ENCODE measurements at regions not wholly inside any gene's neighbourhood (a gene's known extent, or its start where the extent isn't known, plus 50 kb on each side); places are given as distances from the start of the nearest gene placed in this dataset.

DNA sequence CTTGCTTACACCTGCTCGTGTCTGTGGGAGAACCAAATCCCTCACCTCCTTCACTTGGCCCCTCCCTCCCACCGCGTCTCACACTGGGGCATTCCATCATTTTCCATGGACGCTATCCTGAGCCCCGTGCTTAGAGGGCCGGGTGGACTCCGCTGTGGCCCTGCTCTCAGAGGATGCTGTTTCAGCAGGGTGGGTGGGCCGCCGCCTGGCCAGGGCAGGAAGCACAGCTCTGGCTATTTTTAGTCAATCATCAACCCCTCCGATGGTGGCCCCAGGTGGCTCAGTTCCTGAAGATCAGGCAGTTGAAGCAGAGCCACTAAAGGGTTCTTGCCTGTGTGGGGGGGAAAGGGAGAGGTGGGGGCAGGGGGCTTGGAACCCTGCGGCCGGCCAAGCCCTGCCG is 230.3 kb downstream of the ENGASE start:
- no peak for FAIRE-seq
- H3K9me3 ChIP-seq (ENCODE audit: control insufficient read depth in 2 of 3, insufficient read depth in 1 of 3, low read length in 3 of 3): no peaks in the 10 kb centered on the region
- no peak overlapping the region for H3K9ac ChIP-seq (ENCODE audit: low read length in 3 of 3)
- TF ChIP-seq, protein P1, sequence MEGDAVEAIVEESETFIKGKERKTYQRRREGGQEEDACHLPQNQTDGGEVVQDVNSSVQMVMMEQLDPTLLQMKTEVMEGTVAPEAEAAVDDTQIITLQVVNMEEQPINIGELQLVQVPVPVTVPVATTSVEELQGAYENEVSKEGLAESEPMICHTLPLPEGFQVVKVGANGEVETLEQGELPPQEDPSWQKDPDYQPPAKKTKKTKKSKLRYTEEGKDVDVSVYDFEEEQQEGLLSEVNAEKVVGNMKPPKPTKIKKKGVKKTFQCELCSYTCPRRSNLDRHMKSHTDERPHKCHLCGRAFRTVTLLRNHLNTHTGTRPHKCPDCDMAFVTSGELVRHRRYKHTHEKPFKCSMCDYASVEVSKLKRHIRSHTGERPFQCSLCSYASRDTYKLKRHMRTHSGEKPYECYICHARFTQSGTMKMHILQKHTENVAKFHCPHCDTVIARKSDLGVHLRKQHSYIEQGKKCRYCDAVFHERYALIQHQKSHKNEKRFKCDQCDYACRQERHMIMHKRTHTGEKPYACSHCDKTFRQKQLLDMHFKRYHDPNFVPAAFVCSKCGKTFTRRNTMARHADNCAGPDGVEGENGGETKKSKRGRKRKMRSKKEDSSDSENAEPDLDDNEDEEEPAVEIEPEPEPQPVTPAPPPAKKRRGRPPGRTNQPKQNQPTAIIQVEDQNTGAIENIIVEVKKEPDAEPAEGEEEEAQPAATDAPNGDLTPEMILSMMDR (IDR thresholded peaks at IDR 0.05; ENCODE audit: borderline replicate concordance, extremely low read depth, insufficient read depth): no peak
- no peaks in the 10 kb centered on the region for H3K36me3 ChIP-seq (ENCODE audit: control insufficient read depth in 2 of 3, insufficient read depth in 3 of 3, low read length in 3 of 3)
- H3K4me1 ChIP-seq (ENCODE audit: control insufficient read depth in 2 of 3, insufficient read depth in 2 of 3, low read depth in 1 of 3, low read length in 3 of 3): peaks cover 0 to 11% (median 2%) of the 10 kb centered on the region in 3 donors
- H3K27me3 ChIP-seq (ENCODE audit: control insufficient read depth, insufficient read depth, low read length): no peaks in the 10 kb centered on the region
- H3K4me3 ChIP-seq (ENCODE audit: low read length in 3 of 3): no peak overlapping the region
- no peak overlapping the region for H3K27ac ChIP-seq (ENCODE audit: low read depth in 2 of 2, low read length in 2 of 2)
- intact Hi-C loops (cut with DNase I): no loop called here
- DNase-seq: peak in 2 of 5 donors; percentile 40 to 42

DNA sequence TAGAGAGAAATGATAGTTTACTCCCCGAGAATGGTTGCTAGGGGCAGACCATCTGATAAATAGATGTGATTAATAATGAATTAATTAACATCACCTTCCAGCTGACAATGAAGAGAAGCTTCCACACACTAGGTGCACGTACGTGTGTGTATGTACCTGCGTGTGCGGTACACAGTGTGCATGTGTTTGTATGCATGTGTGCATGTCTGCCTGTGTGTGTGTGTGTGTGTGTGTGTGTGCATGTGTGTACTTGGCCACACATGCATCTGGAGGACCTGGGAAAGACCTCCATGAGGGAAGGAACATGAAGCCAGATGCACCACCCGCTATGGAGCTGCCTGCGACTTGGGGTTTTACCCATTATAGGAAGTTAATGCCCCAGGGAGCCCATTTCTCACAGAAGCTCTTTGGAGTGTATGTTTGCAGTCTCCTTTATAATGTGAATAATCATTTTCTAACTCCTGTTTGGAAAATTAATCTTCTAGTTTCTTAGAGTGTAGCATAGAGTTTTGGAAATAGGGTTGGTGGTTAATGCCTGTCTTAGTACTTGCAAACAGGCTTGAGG is 229.1 kb downstream of the ENGASE start:
- Histone ChIP-seq H3K9me3 (ENCODE audit: control insufficient read depth in 2 of 3, insufficient read depth in 1 of 3, low read length in 3 of 3) (no peaks in the 10 kb centered on the region), H3K9ac (ENCODE audit: low read length in 3 of 3) (no peak overlapping the region), H3K4me1 (ENCODE audit: control insufficient read depth in 2 of 3, insufficient read depth in 2 of 3, low read depth in 1 of 3, low read length in 3 of 3) (peaks cover 0 to 11% (median 2%) of the 10 kb centered on the region in 3 donors), H3K36me3 (ENCODE audit: control insufficient read depth in 2 of 3, insufficient read depth in 3 of 3, low read length in 3 of 3) (no peaks in the 10 kb centered on the region), H3K27me3 (ENCODE audit: control insufficient read depth, insufficient read depth, low read length) (peaks cover 4% of the 10 kb centered on the region), H3K4me3 (ENCODE audit: low read length in 3 of 3) (no peak overlapping the region), H3K27ac (ENCODE audit: low read depth in 2 of 2, low read length in 2 of 2) (no peak overlapping the region)
- TF ChIP-seq, protein P1 (IDR thresholded peaks at IDR 0.05; ENCODE audit: borderline replicate concordance, extremely low read depth, insufficient read depth): no peak
- FAIRE-seq: no peak
- intact Hi-C loops (cut with DNase I): no loop called here
- no peak for DNase-seq

DNA sequence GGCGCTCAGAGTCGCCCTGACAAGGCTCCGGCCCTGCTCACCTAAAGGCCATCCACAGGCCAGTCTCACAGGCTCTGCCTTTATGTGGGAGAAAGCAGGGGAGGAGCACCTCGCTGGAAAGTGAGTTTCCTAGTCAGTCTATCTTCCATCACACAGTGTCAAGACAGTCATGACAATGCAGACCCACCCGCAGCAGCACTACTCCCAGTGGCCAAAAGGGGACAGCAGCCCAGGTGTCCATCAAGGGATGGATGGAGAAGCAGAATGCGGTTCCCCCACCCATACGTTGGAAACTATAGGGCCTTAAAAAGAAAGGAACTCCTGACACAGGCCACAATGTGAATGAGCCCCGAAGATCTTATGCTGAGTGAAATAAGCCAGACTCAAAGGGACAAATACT is 226.8 kb downstream of the ENGASE start:
- TF ChIP-seq, protein P1 (IDR thresholded peaks at IDR 0.05; ENCODE audit: borderline replicate concordance, extremely low read depth, insufficient read depth): no peak
- Histone ChIP-seq H3K4me3 (ENCODE audit: low read length in 3 of 3) (no peak overlapping the region), H3K27ac (ENCODE audit: low read depth in 2 of 2, low read length in 2 of 2) (no peak overlapping the region), H3K9me3 (ENCODE audit: control insufficient read depth in 2 of 3, insufficient read depth in 1 of 3, low read length in 3 of 3) (no peaks in the 10 kb centered on the region), H3K36me3 (ENCODE audit: control insufficient read depth in 2 of 3, insufficient read depth in 3 of 3, low read length in 3 of 3) (no peaks in the 10 kb centered on the region), H3K27me3 (ENCODE audit: control insufficient read depth, insufficient read depth, low read length) (peaks cover 4% of the 10 kb centered on the region), H3K9ac (ENCODE audit: low read length in 3 of 3) (no peak overlapping the region), H3K4me1 (ENCODE audit: control insufficient read depth in 2 of 3, insufficient read depth in 2 of 3, low read depth in 1 of 3, low read length in 3 of 3) (peaks cover 0 to 10% (median 2%) of the 10 kb centered on the region in 3 donors)
- FAIRE-seq (no peak), DNase-seq (no peak)
- intact Hi-C loops (cut with DNase I): no loop called here

DNA sequence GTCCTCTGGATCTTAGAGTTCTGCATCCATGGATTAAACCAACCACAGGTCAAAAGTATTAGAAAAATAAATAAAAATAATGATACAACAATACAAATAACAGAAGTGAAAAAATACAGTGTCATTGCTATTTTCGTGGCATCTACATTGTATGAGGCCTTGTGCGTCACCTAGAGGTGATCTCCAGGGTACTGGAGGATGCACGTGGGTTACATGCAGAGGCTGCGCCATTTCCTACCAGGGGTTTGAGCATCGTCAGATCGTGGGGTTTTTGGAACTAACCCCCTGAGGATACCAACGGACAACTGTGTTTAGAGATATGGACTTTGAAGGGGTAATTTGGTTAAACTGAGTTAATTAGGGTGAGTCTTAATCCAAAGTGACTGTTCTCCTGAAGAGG is 224.7 kb downstream of the ENGASE start:
- H3K27me3 ChIP-seq (ENCODE audit: control insufficient read depth, insufficient read depth, low read length): peaks cover 4% of the 10 kb centered on the region
- TF ChIP-seq, protein P1 (IDR thresholded peaks at IDR 0.05; ENCODE audit: borderline replicate concordance, extremely low read depth, insufficient read depth): no peak
- FAIRE-seq (no peak), DNase-seq (no peak)
- H3K4me3 ChIP-seq (ENCODE audit: low read length in 3 of 3): no peak overlapping the region
- intact Hi-C loops (cut with DNase I): no loop called here
- no peak overlapping the region for H3K9ac ChIP-seq (ENCODE audit: low read length in 3 of 3)
- H3K4me1 ChIP-seq (ENCODE audit: control insufficient read depth in 2 of 3, insufficient read depth in 2 of 3, low read depth in 1 of 3, low read length in 3 of 3): no peaks in the 10 kb centered on the region
- H3K9me3 ChIP-seq (ENCODE audit: control insufficient read depth in 2 of 3, insufficient read depth in 1 of 3, low read length in 3 of 3): no peaks in the 10 kb centered on the region
- no peak overlapping the region for H3K27ac ChIP-seq (ENCODE audit: low read depth in 2 of 2, low read length in 2 of 2)
- H3K36me3 ChIP-seq (ENCODE audit: control insufficient read depth in 2 of 3, insufficient read depth in 3 of 3, low read length in 3 of 3): no peaks in the 10 kb centered on the region

All from kidney (tissue), 13 donors.